ENCODE measurements at regions not wholly inside any gene's neighbourhood (a gene's known extent, or its start where the extent isn't known, plus 50 kb on each side); places are given as distances from the start of the nearest gene placed in this dataset.

DNA sequence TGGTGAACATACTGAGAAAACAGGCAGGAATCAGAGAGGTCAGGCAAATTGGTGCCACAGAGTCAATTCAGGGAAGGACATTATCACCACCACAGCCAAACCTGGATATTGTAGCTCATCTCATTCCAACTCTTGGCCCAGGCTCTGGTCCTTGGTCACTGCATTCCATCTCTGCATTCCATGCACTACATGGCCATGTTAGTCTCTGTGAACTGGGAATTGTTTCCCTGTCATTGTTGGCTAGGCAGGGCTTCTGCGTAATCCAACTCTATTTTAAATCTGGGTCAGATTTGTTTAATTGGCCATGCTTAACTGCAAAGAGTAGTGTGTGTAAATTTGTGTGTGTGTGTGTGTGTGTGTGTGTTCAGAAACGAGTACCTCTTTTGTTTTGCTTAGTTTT is 837.6 kb upstream of the ADAMTS5 start:
- no peak for TF ChIP-seq POLR2A (IDR thresholded peaks at IDR 0.05)
- TF ChIP-seq, protein P1, sequence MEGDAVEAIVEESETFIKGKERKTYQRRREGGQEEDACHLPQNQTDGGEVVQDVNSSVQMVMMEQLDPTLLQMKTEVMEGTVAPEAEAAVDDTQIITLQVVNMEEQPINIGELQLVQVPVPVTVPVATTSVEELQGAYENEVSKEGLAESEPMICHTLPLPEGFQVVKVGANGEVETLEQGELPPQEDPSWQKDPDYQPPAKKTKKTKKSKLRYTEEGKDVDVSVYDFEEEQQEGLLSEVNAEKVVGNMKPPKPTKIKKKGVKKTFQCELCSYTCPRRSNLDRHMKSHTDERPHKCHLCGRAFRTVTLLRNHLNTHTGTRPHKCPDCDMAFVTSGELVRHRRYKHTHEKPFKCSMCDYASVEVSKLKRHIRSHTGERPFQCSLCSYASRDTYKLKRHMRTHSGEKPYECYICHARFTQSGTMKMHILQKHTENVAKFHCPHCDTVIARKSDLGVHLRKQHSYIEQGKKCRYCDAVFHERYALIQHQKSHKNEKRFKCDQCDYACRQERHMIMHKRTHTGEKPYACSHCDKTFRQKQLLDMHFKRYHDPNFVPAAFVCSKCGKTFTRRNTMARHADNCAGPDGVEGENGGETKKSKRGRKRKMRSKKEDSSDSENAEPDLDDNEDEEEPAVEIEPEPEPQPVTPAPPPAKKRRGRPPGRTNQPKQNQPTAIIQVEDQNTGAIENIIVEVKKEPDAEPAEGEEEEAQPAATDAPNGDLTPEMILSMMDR (IDR thresholded peaks at IDR 0.05), result no peak
